Activated CD4-positive, alpha-beta memory T cell treated with anti-CD3 and anti-CD28 coated beads, Interleukin-2, amount 10 ng/mL, durations not matched to agents 7 days and 5 days (primary cell): ENCODE measurements at regions not wholly inside any gene's neighbourhood (a gene's known extent, or its start where the extent isn't known, plus 50 kb on each side); places are given as distances from the start of the nearest gene placed in this dataset.
"Not testable (repeated sequence)": the region's sequence is repeated elsewhere in the genome, so short reads cannot be mapped to it uniquely, and the experiment has no call there.

ENCODE experiments used
- CTCF ChIA-PET: fragments of 350-600 bp; sonication (Branson Sonifier 250); formaldehyde crosslinking; loops from one replicate; lab custom pipeline; 2021; ENCODE audit warnings: antibody characterized with exemption, inconsistent platforms; lab: Charles Lee
- POLR2A ChIA-PET: fragments of 350-600 bp; sonication (Branson Sonifier 250); formaldehyde crosslinking; loops from one replicate; lab custom pipeline; 2021; ENCODE audit warnings: antibody characterized with exemption; lab: Charles Lee
- DNase-seq: peaks from one replicate; pipeline ENCODE4 v3.0.0-alpha.2; 2020
- H3K27ac Mint-ChIP-seq: one replicate; pipeline ENCODE4 v1.8.0; 2021; ENCODE audit warnings: mild to moderate bottlenecking, mixed read lengths
- H3K27me3 Mint-ChIP-seq: one replicate; pipeline ENCODE4 v1.8.0; 2021; ENCODE audit warnings: mixed read lengths
- H3K36me3 Mint-ChIP-seq: one replicate; pipeline ENCODE4 v1.8.0; 2021; ENCODE audit warnings: low read depth, mixed read lengths
- H3K4me1 Mint-ChIP-seq: one replicate; pipeline ENCODE4 v1.8.0; 2021; ENCODE audit warnings: mixed read lengths
- H3K4me3 Mint-ChIP-seq: one replicate; pipeline ENCODE4 v1.8.0; 2021; ENCODE audit warnings: mild to moderate bottlenecking, mixed read lengths
- H3K9me3 Mint-ChIP-seq: one replicate; pipeline ENCODE4 v1.8.0; 2021; ENCODE audit warnings: mixed read lengths

- no peak for DNase-seq
- Mint-ChIP-seq H3K4me3 (no peak overlapping the region), H3K27ac (no peak overlapping the region), H3K9me3 (no peaks in the 10 kb centered on the region), H3K27me3 (peaks cover 5% of the 10 kb centered on the region), H3K4me1 (no peaks in the 10 kb centered on the region), H3K36me3 (no peaks in the 10 kb centered on the region)
- POLR2A ChIA-PET = no interaction called here
- CTCF ChIA-PET = no interaction called here
These were observed 187.2 kb downstream of the TLE3 start for GRCh38 chr15:69910514-69910913.

- ChIA-PET POLR2A (no interaction called here), CTCF (no interaction called here)
- no peak overlapping the region for H3K27ac Mint-ChIP-seq
These were observed 185.6 kb downstream of the TLE3 start for GRCh38 chr15:69912116-69912515.

GRCh38 chr15:69914040-69914439 is 183.7 kb downstream of the TLE3 start:
- H3K4me1 Mint-ChIP-seq = no peaks in the 10 kb centered on the region
- H3K36me3 Mint-ChIP-seq = no peaks in the 10 kb centered on the region
- no peak for DNase-seq
- CTCF ChIA-PET = no interaction called here
- peaks cover 6% of the 10 kb centered on the region for H3K27me3 Mint-ChIP-seq
- H3K4me3 Mint-ChIP-seq = no peak overlapping the region
- no peaks in the 10 kb centered on the region for H3K9me3 Mint-ChIP-seq
- POLR2A ChIA-PET = no interaction called here
- no peak overlapping the region for H3K27ac Mint-ChIP-seq

More at GRCh38 chr15:69912116-69912515, 185.6 kb downstream of the TLE3 start:
- Mint-ChIP-seq H3K9me3 (no peaks in the 10 kb centered on the region), H3K4me3 (no peak overlapping the region), H3K36me3 (no peaks in the 10 kb centered on the region), H3K4me1 (no peaks in the 10 kb centered on the region), H3K27me3 (peaks cover 3% of the 10 kb centered on the region)
- DNase-seq = no peak

- Mint-ChIP-seq H3K4me1 (no peaks in the 10 kb centered on the region), H3K36me3 (no peaks in the 10 kb centered on the region), H3K9me3 (no peaks in the 10 kb centered on the region), H3K27ac (no peak overlapping the region), H3K27me3 (peaks cover 6% of the 10 kb centered on the region), H3K4me3 (no peak overlapping the region)
- CTCF ChIA-PET = no interaction called here
- DNase-seq = no peak
- POLR2A ChIA-PET = interaction anchor here (0.7 kb wide), 1 partner anchor 659 kb away, joined by 3 read pairs; no protein-coding TSS in a partner anchor
These were observed 182.8 kb downstream of the TLE3 start for GRCh38 chr15:69914960-69915359.

- Mint-ChIP-seq H3K9me3 (no peaks in the 10 kb centered on the region), H3K27me3 (peaks cover 3% of the 10 kb centered on the region), H3K27ac (no peak overlapping the region), H3K4me1 (no peaks in the 10 kb centered on the region), H3K4me3 (no peak overlapping the region), H3K36me3 (no peaks in the 10 kb centered on the region)
- ChIA-PET POLR2A (no interaction called here), CTCF (no interaction called here)
- no peak for DNase-seq
These were observed 181.4 kb downstream of the TLE3 start for GRCh38 chr15:69916169-69916785.

GRCh38 chr15:69917056-69917455 is 180.7 kb downstream of the TLE3 start:
- ChIA-PET POLR2A (no interaction called here), CTCF (no interaction called here)
- DNase-seq = no peak
- H3K27me3 Mint-ChIP-seq = peaks cover 3% of the 10 kb centered on the region
- no peak overlapping the region for H3K27ac Mint-ChIP-seq
- H3K4me1 Mint-ChIP-seq = no peaks in the 10 kb centered on the region
- H3K9me3 Mint-ChIP-seq = no peaks in the 10 kb centered on the region
- no peak overlapping the region for H3K4me3 Mint-ChIP-seq
- no peaks in the 10 kb centered on the region for H3K36me3 Mint-ChIP-seq

- CTCF ChIA-PET = no interaction called here
- no peak for DNase-seq
These were observed 177.9 kb downstream of the TLE3 start for GRCh38 chr15:69919816-69920215.

GRCh38 chr15:69920221-69920620 is 177.5 kb downstream of the TLE3 start:
- no peak overlapping the region for H3K4me3 Mint-ChIP-seq
- ChIA-PET POLR2A (no interaction called here), CTCF (no interaction called here)
- H3K27me3 Mint-ChIP-seq = peaks cover 14% of the 10 kb centered on the region
- peaks cover 3% of the 10 kb centered on the region for H3K36me3 Mint-ChIP-seq
- DNase-seq = no peak
- H3K9me3 Mint-ChIP-seq = peaks cover 15% of the 10 kb centered on the region
- no peak overlapping the region for H3K27ac Mint-ChIP-seq
- H3K4me1 Mint-ChIP-seq = no peaks in the 10 kb centered on the region

More at GRCh38 chr15:69919816-69920215, 177.9 kb downstream of the TLE3 start:
- H3K27me3 Mint-ChIP-seq = peaks cover 14% of the 10 kb centered on the region
- H3K27ac Mint-ChIP-seq = no peak overlapping the region
- peaks cover 3% of the 10 kb centered on the region for H3K36me3 Mint-ChIP-seq
- H3K4me1 Mint-ChIP-seq = no peaks in the 10 kb centered on the region
- POLR2A ChIA-PET = no interaction called here
- H3K9me3 Mint-ChIP-seq = peaks cover 12% of the 10 kb centered on the region
- H3K4me3 Mint-ChIP-seq = no peak overlapping the region

- CTCF ChIA-PET = no interaction called here
These were observed 175.8 kb downstream of the TLE3 start for GRCh38 chr15:69921626-69922619.

GRCh38 chr15:69924531-69924930 is 173.2 kb downstream of the TLE3 start:
- CTCF ChIA-PET = no interaction called here

More at GRCh38 chr15:69921626-69922619, 175.8 kb downstream of the TLE3 start:
- Mint-ChIP-seq H3K36me3 (peaks cover 3% of the 10 kb centered on the region), H3K9me3 (peaks cover 21% of the 10 kb centered on the region), H3K4me1 (no peaks in the 10 kb centered on the region), H3K27ac (no peak overlapping the region), H3K27me3 (peaks cover 14% of the 10 kb centered on the region), H3K4me3 (no peak overlapping the region)
- POLR2A ChIA-PET = no interaction called here
- DNase-seq = no peak

GRCh38 chr15:69926006-69926405 is 171.7 kb downstream of the TLE3 start:
- POLR2A ChIA-PET = no interaction called here
- CTCF ChIA-PET = no interaction called here

More at GRCh38 chr15:69924531-69924930, 173.2 kb downstream of the TLE3 start:
- no peak for DNase-seq
- Mint-ChIP-seq H3K36me3 (peaks cover 3% of the 10 kb centered on the region), H3K4me1 (no peaks in the 10 kb centered on the region), H3K27ac (no peak overlapping the region), H3K27me3 (peaks cover 14% of the 10 kb centered on the region), H3K9me3 (peaks cover 23% of the 10 kb centered on the region), H3K4me3 (no peak overlapping the region)
- POLR2A ChIA-PET = no interaction called here

GRCh38 chr15:69926721-69927120 is 171.0 kb downstream of the TLE3 start:
- Mint-ChIP-seq H3K27ac (no peak overlapping the region), H3K36me3 (peaks cover 3% of the 10 kb centered on the region), H3K4me1 (no peaks in the 10 kb centered on the region), H3K4me3 (no peak overlapping the region), H3K27me3 (peaks cover 14% of the 10 kb centered on the region), H3K9me3 (peaks cover 23% of the 10 kb centered on the region)
- peak; percentile 5 for DNase-seq
- CTCF ChIA-PET = no interaction called here
- POLR2A ChIA-PET = no interaction called here

More at GRCh38 chr15:69926006-69926405, 171.7 kb downstream of the TLE3 start:
- Mint-ChIP-seq H3K4me3 (no peak overlapping the region), H3K4me1 (no peaks in the 10 kb centered on the region), H3K27me3 (peaks cover 14% of the 10 kb centered on the region), H3K27ac (no peak overlapping the region), H3K9me3 (peaks cover 23% of the 10 kb centered on the region), H3K36me3 (peaks cover 3% of the 10 kb centered on the region)
- no peak for DNase-seq

- DNase-seq, H3K4me1 Mint-ChIP-seq, H3K36me3 Mint-ChIP-seq, POLR2A ChIA-PET, H3K4me3 Mint-ChIP-seq, CTCF ChIA-PET, H3K27ac Mint-ChIP-seq: not testable (repeated sequence)
- H3K9me3 Mint-ChIP-seq = peaks cover 19% of the 10 kb centered on the region
- H3K27me3 Mint-ChIP-seq = peaks cover 14% of the 10 kb centered on the region
These were observed 168.8 kb downstream of the TLE3 start for GRCh38 chr15:69928890-69929289.
